ENCODE measurements at regions not wholly inside any gene's neighbourhood (a gene's known extent, or its start where the extent isn't known, plus 50 kb on each side); places are given as distances from the start of the nearest gene placed in this dataset.

DNA sequence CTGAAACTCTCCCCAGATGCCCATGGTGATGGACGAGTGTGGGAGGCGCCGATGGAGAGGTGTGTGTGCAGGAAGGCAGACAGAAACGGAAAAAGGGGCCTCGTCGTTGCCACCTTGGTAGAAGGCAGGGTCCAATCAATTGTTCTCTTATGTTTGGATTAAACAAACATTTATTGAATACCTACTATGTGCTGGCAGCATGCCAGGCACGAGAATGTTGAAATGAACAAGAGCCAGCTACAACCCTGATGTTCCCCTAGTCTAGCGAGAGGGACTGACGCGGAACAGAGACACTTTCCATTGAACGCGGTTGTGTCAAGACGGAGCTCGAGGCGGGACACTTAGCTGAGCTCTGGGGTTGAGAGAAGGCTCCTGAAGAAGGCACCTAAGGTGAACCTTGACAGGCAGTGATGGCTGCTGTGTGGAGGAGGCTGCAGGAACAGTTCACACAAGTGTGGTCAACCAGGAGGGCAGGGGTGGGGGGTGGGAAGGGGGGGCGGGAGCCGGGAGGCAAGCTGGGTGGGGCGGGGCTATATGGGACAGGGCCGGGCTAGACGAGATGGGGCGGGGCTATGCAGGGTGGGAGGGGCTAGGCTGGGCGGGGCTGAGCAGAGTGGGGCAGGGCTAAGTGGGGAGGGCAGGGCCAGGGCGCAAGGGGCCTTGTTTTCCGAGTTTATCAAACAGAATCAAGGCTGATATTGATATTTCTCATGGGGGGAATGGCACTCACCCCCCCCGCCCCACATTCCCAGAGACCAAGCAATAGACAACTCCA is 181.0 kb downstream of the GATA3 start:
- WGBS (ENCODE audit: extremely low coverage, insufficient coverage, insufficient read length), result no CpG with 5 or more reads among the region's 25 CpGs
- H3K27ac ChIP-seq (ENCODE audit: low read depth, low read length), result no peak overlapping the region
- H3K36me3 ChIP-seq (ENCODE audit: control insufficient read depth in 1 of 2, insufficient read depth in 2 of 2, low read length in 2 of 2), result no peaks in the 10 kb centered on the region
- H2AFZ ChIP-seq (ENCODE audit: insufficient read depth, low read length, poor library complexity), result no peak overlapping the region
- no peaks in the 10 kb centered on the region for H3K4me1 ChIP-seq (ENCODE audit: control insufficient read depth in 1 of 2, insufficient read depth in 2 of 2, low read length in 2 of 2)
- no peak overlapping the region for H3K4me2 ChIP-seq (ENCODE audit: low read length)
- no peak overlapping the region for H3K4me3 ChIP-seq (ENCODE audit: low read depth, low read length)
- H2BK12ac ChIP-seq (ENCODE audit: low read length), result no peak overlapping the region
- H3K9me3 ChIP-seq (ENCODE audit: insufficient read depth, low read depth, low read length), result peaks cover 2% of the 10 kb centered on the region
- no peaks in the 10 kb centered on the region for H3K79me1 ChIP-seq (ENCODE audit: low read length)
- H3K27me3 ChIP-seq (ENCODE audit: insufficient read depth, low read length), result no peaks in the 10 kb centered on the region
- no peak for DNase-seq
- no peak overlapping the region for H2BK5ac ChIP-seq (ENCODE audit: low read depth, low read length, poor library complexity)
- H3K9ac ChIP-seq (ENCODE audit: low read length), result no peak overlapping the region
- no peak overlapping the region for H2AK5ac ChIP-seq (ENCODE audit: low read length)
- no peak overlapping the region for H3K4ac ChIP-seq (ENCODE audit: low read depth, low read length)
- H3K18ac ChIP-seq (ENCODE audit: low read length), result no peak overlapping the region
- H4K12ac ChIP-seq (ENCODE audit: low read depth, low read length), result no peak overlapping the region
- H3K23ac ChIP-seq (ENCODE audit: low read length), result no peak overlapping the region
- H3K14ac ChIP-seq (ENCODE audit: low read length), result no peak overlapping the region
- H2BK120ac ChIP-seq (ENCODE audit: insufficient read depth, low read length, poor library complexity), result no peak overlapping the region
- H3K79me2 ChIP-seq (ENCODE audit: control insufficient read depth, insufficient read depth, low read length, poor library complexity), result no peaks in the 10 kb centered on the region
- no peak overlapping the region for H4K8ac ChIP-seq (ENCODE audit: low read depth, low read length)
- no peak overlapping the region for H4K91ac ChIP-seq (ENCODE audit: low read depth, low read length)

DNA sequence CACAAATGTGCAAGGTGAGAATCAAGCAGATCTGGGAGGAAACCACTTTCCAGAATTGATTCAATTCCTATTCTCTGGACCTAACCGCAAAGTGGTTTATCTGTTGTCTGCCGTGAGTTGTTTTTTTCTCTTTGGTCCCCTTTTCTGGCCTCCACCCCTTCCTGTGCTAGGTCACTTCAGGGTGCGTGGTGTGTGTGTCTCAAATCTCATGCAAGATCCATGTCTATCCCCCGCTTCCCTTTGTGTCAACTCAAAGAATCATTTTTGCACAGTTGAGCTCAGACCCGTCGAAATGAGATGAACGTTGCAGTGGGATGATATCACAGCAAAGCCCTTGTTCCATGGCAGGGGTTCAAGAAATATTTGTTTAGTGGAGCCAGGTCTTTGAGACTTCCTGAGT is 184.5 kb downstream of the GATA3 start:
- Histone ChIP-seq H3K9ac (ENCODE audit: low read length) (no peak overlapping the region), H3K4me1 (ENCODE audit: control insufficient read depth in 1 of 2, insufficient read depth in 2 of 2, low read length in 2 of 2) (no peaks in the 10 kb centered on the region), H3K23ac (ENCODE audit: low read length) (no peak overlapping the region), H2AFZ (ENCODE audit: insufficient read depth, low read length, poor library complexity) (no peak overlapping the region), H3K4me3 (ENCODE audit: low read depth, low read length) (no peak overlapping the region), H4K91ac (ENCODE audit: low read depth, low read length) (no peak overlapping the region), H3K4ac (ENCODE audit: low read depth, low read length) (no peak overlapping the region), H2BK12ac (ENCODE audit: low read length) (no peak overlapping the region), H2BK120ac (ENCODE audit: insufficient read depth, low read length, poor library complexity) (no peak overlapping the region), H3K79me1 (ENCODE audit: low read length) (peaks cover 2% of the 10 kb centered on the region), H4K12ac (ENCODE audit: low read depth, low read length) (no peak overlapping the region), H3K14ac (ENCODE audit: low read length) (no peak overlapping the region), H3K4me2 (ENCODE audit: low read length) (no peak overlapping the region), H3K9me3 (ENCODE audit: insufficient read depth, low read depth, low read length) (peaks cover 2% of the 10 kb centered on the region), H3K79me2 (ENCODE audit: control insufficient read depth, insufficient read depth, low read length, poor library complexity) (no peaks in the 10 kb centered on the region), H3K27ac (ENCODE audit: low read depth, low read length) (no peak overlapping the region), H4K8ac (ENCODE audit: low read depth, low read length) (no peak overlapping the region), H3K27me3 (ENCODE audit: insufficient read depth, low read length) (no peaks in the 10 kb centered on the region), H3K18ac (ENCODE audit: low read length) (no peak overlapping the region), H2BK5ac (ENCODE audit: low read depth, low read length, poor library complexity) (no peak overlapping the region), H2AK5ac (ENCODE audit: low read length) (no peak overlapping the region), H3K36me3 (ENCODE audit: control insufficient read depth in 1 of 2, insufficient read depth in 2 of 2, low read length in 2 of 2) (no peaks in the 10 kb centered on the region)
- no peak for DNase-seq
- no CpG with 5 or more reads among the region's 7 CpGs for WGBS (ENCODE audit: extremely low coverage, insufficient coverage, insufficient read length)

DNA sequence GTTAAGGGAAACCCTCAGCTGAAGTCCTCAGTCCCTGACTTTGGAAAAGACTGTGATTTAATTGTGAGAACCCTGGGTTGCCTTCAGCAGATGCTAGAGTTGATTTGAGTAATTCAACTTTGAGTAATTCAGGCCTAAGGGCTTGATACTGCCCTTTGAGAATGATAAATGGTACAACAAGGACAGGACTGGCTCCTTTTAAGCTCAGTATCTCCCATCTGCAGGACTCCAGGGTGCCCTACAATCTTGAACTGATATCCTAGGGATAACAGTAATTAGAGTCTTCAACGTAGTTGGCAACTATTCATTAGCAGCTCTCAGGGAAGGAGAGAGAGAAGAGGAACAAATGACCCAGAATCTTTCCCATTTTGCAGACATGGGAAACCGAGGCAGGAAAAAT is 186.4 kb downstream of the GATA3 start:
- Histone ChIP-seq H3K18ac (ENCODE audit: low read length) (no peak overlapping the region), H4K91ac (ENCODE audit: low read depth, low read length) (no peak overlapping the region), H4K12ac (ENCODE audit: low read depth, low read length) (no peak overlapping the region), H2AFZ (ENCODE audit: insufficient read depth, low read length, poor library complexity) (no peak overlapping the region), H3K4me2 (ENCODE audit: low read length) (no peak overlapping the region), H3K36me3 (ENCODE audit: control insufficient read depth in 1 of 2, insufficient read depth in 2 of 2, low read length in 2 of 2) (no peaks in the 10 kb centered on the region), H2BK5ac (ENCODE audit: low read depth, low read length, poor library complexity) (no peak overlapping the region), H2AK5ac (ENCODE audit: low read length) (no peak overlapping the region), H3K4ac (ENCODE audit: low read depth, low read length) (no peak overlapping the region), H3K9me3 (ENCODE audit: insufficient read depth, low read depth, low read length) (peaks cover 2% of the 10 kb centered on the region), H3K27me3 (ENCODE audit: insufficient read depth, low read length) (no peaks in the 10 kb centered on the region), H3K79me2 (ENCODE audit: control insufficient read depth, insufficient read depth, low read length, poor library complexity) (no peaks in the 10 kb centered on the region), H3K27ac (ENCODE audit: low read depth, low read length) (no peak overlapping the region), H3K23ac (ENCODE audit: low read length) (no peak overlapping the region), H4K8ac (ENCODE audit: low read depth, low read length) (no peak overlapping the region), H3K4me1 (ENCODE audit: control insufficient read depth in 1 of 2, insufficient read depth in 2 of 2, low read length in 2 of 2) (peaks cover 5% of the 10 kb centered on the region in 2 experiments), H2BK120ac (ENCODE audit: insufficient read depth, low read length, poor library complexity) (no peak overlapping the region), H3K9ac (ENCODE audit: low read length) (no peak overlapping the region), H3K4me3 (ENCODE audit: low read depth, low read length) (no peak overlapping the region), H3K79me1 (ENCODE audit: low read length) (peaks cover 7% of the 10 kb centered on the region), H3K14ac (ENCODE audit: low read length) (no peak overlapping the region), H2BK12ac (ENCODE audit: low read length) (no peak overlapping the region)
- WGBS (ENCODE audit: extremely low coverage, insufficient coverage, insufficient read length), result no CpG with 5 or more reads among the region's 2 CpGs
- DNase-seq, result no peak

DNA sequence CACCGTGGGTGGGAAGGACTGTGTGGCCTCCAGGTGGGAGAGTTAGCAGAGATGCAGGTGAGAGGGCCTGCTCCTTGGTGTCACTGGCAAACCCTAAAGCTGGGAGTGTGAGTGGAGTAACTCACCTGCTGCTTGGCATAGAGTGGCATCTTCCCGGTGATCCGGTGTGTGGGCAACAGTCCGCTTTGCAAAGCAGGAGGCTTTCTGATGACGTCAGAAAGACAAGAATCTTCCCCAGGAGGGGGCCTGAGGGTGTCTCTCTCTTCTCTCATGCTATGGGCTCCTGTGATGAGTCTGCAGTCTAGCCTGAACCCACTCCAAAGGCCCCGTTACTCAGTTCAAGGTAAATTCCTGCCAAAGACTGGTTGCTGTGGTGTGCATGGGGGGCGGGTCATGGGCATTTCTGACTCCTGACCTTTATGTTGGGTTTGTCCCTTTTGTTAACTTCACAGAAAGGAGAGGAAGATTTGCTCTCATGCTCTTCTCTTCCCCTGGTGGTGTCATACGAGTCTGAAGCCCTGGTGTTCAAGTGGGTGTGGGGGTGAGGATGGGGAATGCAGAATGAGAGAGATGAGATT is 187.9 kb downstream of the GATA3 start:
- Histone ChIP-seq H3K14ac (ENCODE audit: low read length) (no peak overlapping the region), H3K9me3 (ENCODE audit: insufficient read depth, low read depth, low read length) (peaks cover 2% of the 10 kb centered on the region), H3K4me2 (ENCODE audit: low read length) (no peak overlapping the region), H2AK5ac (ENCODE audit: low read length) (no peak overlapping the region), H3K27me3 (ENCODE audit: insufficient read depth, low read length) (no peaks in the 10 kb centered on the region), H2BK12ac (ENCODE audit: low read length) (peak overlapping the region; percentile 1), H3K4me3 (ENCODE audit: low read depth, low read length) (no peak overlapping the region), H4K91ac (ENCODE audit: low read depth, low read length) (peak overlapping the region; percentile 20), H2BK120ac (ENCODE audit: insufficient read depth, low read length, poor library complexity) (no peak overlapping the region), H3K4me1 (ENCODE audit: control insufficient read depth in 1 of 2, insufficient read depth in 2 of 2, low read length in 2 of 2) (peaks cover 5% of the 10 kb centered on the region in 2 experiments), H2BK5ac (ENCODE audit: low read depth, low read length, poor library complexity) (no peak overlapping the region), H3K27ac (ENCODE audit: low read depth, low read length) (no peak overlapping the region), H3K79me2 (ENCODE audit: control insufficient read depth, insufficient read depth, low read length, poor library complexity) (no peaks in the 10 kb centered on the region), H4K12ac (ENCODE audit: low read depth, low read length) (no peak overlapping the region), H4K8ac (ENCODE audit: low read depth, low read length) (no peak overlapping the region), H3K9ac (ENCODE audit: low read length) (no peak overlapping the region), H2AFZ (ENCODE audit: insufficient read depth, low read length, poor library complexity) (no peak overlapping the region), H3K79me1 (ENCODE audit: low read length) (peaks cover 7% of the 10 kb centered on the region), H3K36me3 (ENCODE audit: control insufficient read depth in 1 of 2, insufficient read depth in 2 of 2, low read length in 2 of 2) (no peaks in the 10 kb centered on the region), H3K4ac (ENCODE audit: low read depth, low read length) (no peak overlapping the region), H3K18ac (ENCODE audit: low read length) (no peak overlapping the region), H3K23ac (ENCODE audit: low read length) (no peak overlapping the region)
- WGBS (ENCODE audit: extremely low coverage, insufficient coverage, insufficient read length), result no CpG with 5 or more reads among the region's 8 CpGs
- DNase-seq, result no peak
